Prostate gland (tissue), 2 donors: ENCODE measurements at regions not wholly inside any gene's neighbourhood (a gene's known extent, or its start where the extent isn't known, plus 50 kb on each side); places are given as distances from the start of the nearest gene placed in this dataset.

Source experiments
- DNase-seq: peaks from one replicate; pipeline ENCODE4 v3.0.0-alpha.2; 2019; ENCODE audit warnings: low spot score
- H3K27ac ChIP-seq, 2 donors: fragments of 200-600 bp; sonication (generic); 2 replicates each; pipeline ENCODE4 v1.5.1; 2017 to 2019
- H3K27me3 ChIP-seq: fragments of 200-600 bp; sonication (generic); replicated peaks from 2 replicates; pipeline ENCODE4 v1.5.1; 2019; ENCODE audit not compliant: insufficient read depth
- H3K36me3 ChIP-seq, 2 donors: fragments of 200-600 bp; sonication (generic); 1 replicate in 1 of 2; 2 replicates in 1 of 2; pipeline versions ENCODE4 v1.5.1 to v1.8.1; 2017 to 2019
- H3K4me1 ChIP-seq: fragments of 200-600 bp; sonication (generic); replicated peaks from 2 replicates; pipeline ENCODE4 v1.5.1; 2019
- H3K4me3 ChIP-seq, 2 donors: fragments of 200-600 bp; sonication (generic); 2 replicates each; pipeline ENCODE4 v1.5.1; 2017 to 2019
- H3K9me3 ChIP-seq: fragments of 200-600 bp; sonication (generic); 2 replicates; pipeline ENCODE4 v1.5.1; 2017
- CTCF ChIP-seq, 4 experiments: fragments of 200-600 bp in 2 of 4; fragments of 450-650 bp in 2 of 4; sonication (generic) in 2 of 4; IDR thresholded peaks; 1 replicate in 3 of 4; 2 replicates in 1 of 4; pipeline ENCODE4 v1.5.1; 2016 to 2019; ENCODE audit warnings: antibody characterized with exemption in 4 of 4, mild to moderate bottlenecking in 2 of 4, moderate library complexity in 2 of 4
- POLR2A ChIP-seq: fragments of 450-650 bp; IDR thresholded peaks from one replicate; pipeline ENCODE4 v1.6.1; 2016; ENCODE audit warnings: antibody characterized with exemption, mild to moderate bottlenecking
- POLR2AphosphoS5 ChIP-seq: sonication (generic); formaldehyde crosslinking; IDR thresholded peaks from one replicate; pipeline ENCODE4 v1.6.1; 2017; ENCODE audit warnings: antibody characterized with exemption
- WGBS: methylation state at CpG from one replicate; pipeline ENCODE4 v1.1.5; 2018; 5-methylcytosine and 5-hydroxymethylcytosine counted together
- intact Hi-C: fragments of 100-400 bp; cut with DNase I; formaldehyde crosslinking; loops from one replicate; pipeline ENCODE4 v1.14.2; 2022

GRCh38 chr10:3534433-3534832 is 250.6 kb downstream of the KLF6 start:
- WGBS = 97% methylated on average over 10 of the region's 10 CpGs
- no peak for TF ChIP-seq POLR2AphosphoS5
- no peak for TF ChIP-seq POLR2A
- no peak for TF ChIP-seq CTCF (IDR thresholded peaks at IDR 0.05)

GRCh38 chr10:3533296-3533695 is 251.7 kb downstream of the KLF6 start:
- Histone ChIP-seq H3K9me3 (no peaks in the 10 kb centered on the region), H3K4me3 (no peak overlapping the region), H3K36me3 (no peaks in the 10 kb centered on the region), H3K27ac (no peak overlapping the region), H3K27me3 (no peaks in the 10 kb centered on the region), H3K4me1 (no peaks in the 10 kb centered on the region)
- intact Hi-C loops = no loop called here
- DNase-seq = no peak
- TF ChIP-seq CTCF (IDR thresholded peaks at IDR 0.05) (no peak), POLR2A (no peak), POLR2AphosphoS5 (no peak)
- 83% methylated on average over 3 of the region's 3 CpGs for WGBS

More at GRCh38 chr10:3534433-3534832, 250.6 kb downstream of the KLF6 start:
- no peak overlapping the region for H3K27ac ChIP-seq
- H3K36me3 ChIP-seq = no peaks in the 10 kb centered on the region
- no peak for DNase-seq
- no peaks in the 10 kb centered on the region for H3K4me1 ChIP-seq
- H3K9me3 ChIP-seq = no peaks in the 10 kb centered on the region
- no peak overlapping the region for H3K4me3 ChIP-seq
- H3K27me3 ChIP-seq = no peaks in the 10 kb centered on the region
- intact Hi-C loops = no loop called here

GRCh38 chr10:3532644-3533043 is 252.4 kb downstream of the KLF6 start:
- Histone ChIP-seq H3K4me1 (no peaks in the 10 kb centered on the region), H3K4me3 (no peak overlapping the region), H3K36me3 (no peaks in the 10 kb centered on the region), H3K27me3 (no peaks in the 10 kb centered on the region), H3K27ac (no peak overlapping the region), H3K9me3 (no peaks in the 10 kb centered on the region)
- DNase-seq = no peak
- intact Hi-C loops = no loop called here
- WGBS = 93% methylated on average over 12 of the region's 12 CpGs
- TF ChIP-seq POLR2A (no peak), POLR2AphosphoS5 (no peak), CTCF (IDR thresholded peaks at IDR 0.05) (no peak)

- TF ChIP-seq POLR2A (no peak), POLR2AphosphoS5 (no peak), CTCF (IDR thresholded peaks at IDR 0.05) (no peak)
- Histone ChIP-seq H3K27me3 (no peaks in the 10 kb centered on the region), H3K9me3 (no peaks in the 10 kb centered on the region), H3K36me3 (no peaks in the 10 kb centered on the region), H3K4me1 (no peaks in the 10 kb centered on the region), H3K27ac (no peak overlapping the region), H3K4me3 (no peak overlapping the region)
- WGBS = 92% methylated on average over 5 of the region's 5 CpGs
- DNase-seq = no peak
- intact Hi-C loops = no loop called here
Observed at GRCh38 chr10:3531670-3532069, 253.3 kb downstream of the KLF6 start.

GRCh38 chr10:3530783-3531645 is 254.0 kb downstream of the KLF6 start:
- no peak for DNase-seq
- 85% methylated on average over 16 of the region's 16 CpGs for WGBS

More at GRCh38 chr10:3530783-3531645, 254.0 kb downstream of the KLF6 start:
- Histone ChIP-seq H3K27ac (no peak overlapping the region), H3K27me3 (no peaks in the 10 kb centered on the region), H3K4me3 (no peak overlapping the region), H3K9me3 (no peaks in the 10 kb centered on the region), H3K4me1 (no peaks in the 10 kb centered on the region), H3K36me3 (no peaks in the 10 kb centered on the region)
- intact Hi-C loops = no loop called here
- TF ChIP-seq CTCF (IDR thresholded peaks at IDR 0.05) = no peak
- TF ChIP-seq POLR2AphosphoS5 = no peak
- TF ChIP-seq POLR2A = no peak
